DMS79 treated with DMSO at 0.1 percent for 48 hours (cell line): ENCODE measurements at regions not wholly inside any gene's neighbourhood (a gene's known extent, or its start where the extent isn't known, plus 50 kb on each side); places are given as distances from the start of the nearest gene placed in this dataset.
"Not testable (repeated sequence)": the region's sequence is repeated elsewhere in the genome, so short reads cannot be mapped to it uniquely, and the experiment has no call there.

Experiments used
- DNase-seq: peaks from one replicate; lab custom pipeline; 2025; lab: John Stamatoyannopoulos, UW

DNA sequence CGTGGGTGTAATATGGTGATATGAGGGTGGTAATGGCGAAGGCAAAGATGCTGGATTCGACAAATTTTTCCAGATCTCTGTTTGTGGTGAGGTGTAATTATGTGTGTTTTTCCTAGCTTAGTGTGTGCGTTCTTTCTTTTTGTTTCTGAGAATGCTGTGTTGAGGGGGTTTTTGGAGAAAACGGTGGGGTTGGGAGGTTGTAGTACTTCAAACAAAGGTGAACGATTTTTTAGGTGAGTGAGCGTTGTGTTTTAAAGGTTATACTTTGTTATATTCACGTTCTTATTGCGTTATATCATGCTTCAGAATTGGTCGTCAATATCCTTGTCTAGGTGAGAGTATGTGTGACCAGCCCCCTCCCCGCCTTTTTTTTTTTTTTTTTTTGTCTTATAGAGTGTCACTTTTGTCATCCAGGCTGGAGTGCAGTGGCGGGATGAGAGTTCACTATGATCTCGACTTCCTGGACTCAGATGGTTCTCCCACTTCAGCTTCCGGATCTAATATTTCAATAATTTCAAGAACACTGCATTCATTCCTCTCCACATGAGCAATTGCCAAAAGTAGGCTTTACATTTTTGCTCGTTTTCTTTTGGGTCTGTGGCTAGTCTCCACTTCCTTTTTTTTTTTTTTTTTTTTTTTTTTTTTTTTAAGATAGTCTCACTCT is 82.2 kb upstream of the RNU2-1 start:
- DNase-seq, result no peak

DNA sequence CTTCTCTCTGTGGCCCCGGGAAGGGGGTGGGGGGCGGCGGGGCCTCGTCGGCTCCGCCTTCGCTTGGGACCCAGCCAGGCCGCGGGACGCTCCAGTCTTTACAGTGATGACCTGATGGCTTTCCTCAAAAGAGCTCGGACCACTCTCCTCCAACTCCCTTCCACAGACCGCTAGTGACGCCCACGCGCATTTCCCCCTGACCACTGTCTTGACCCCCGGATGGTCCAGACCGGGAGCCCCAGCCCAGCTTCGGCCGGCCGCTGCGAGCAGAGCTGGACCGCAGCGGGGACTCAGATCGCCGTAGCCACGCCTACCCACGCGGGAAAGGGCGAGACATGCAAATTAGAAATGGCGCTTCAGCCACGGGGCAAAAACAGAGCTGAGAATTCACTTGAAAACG is 81.6 kb upstream of the RNU2-1 start:
- DNase-seq, result no peak

DNA sequence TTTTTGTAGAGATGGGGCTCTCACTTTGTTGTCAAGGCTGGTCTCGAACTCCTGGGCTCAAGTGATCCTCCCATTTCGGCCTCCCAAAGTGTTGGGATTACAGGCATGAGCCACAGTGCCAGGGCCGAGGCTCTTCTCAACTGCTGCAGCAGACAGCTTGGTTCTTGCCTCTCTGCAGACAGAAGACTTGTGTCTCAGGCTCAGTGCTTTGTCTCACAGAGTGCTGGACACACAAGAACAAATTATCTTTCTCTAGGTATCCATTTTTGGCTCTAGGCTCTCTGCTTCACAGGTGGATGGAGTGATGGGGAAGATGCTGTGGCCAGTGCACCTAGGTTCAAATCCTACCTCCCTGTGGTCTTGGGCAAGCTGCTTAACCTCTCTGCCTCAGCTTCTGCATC is 80.8 kb upstream of the RNU2-1 start:
- DNase-seq, result no peak

GRCh38 chr17:43312011-43312410 is 78.2 kb upstream of the RNU2-1 start:
- DNase-seq, result no peak

GRCh38 chr17:43309505-43310332 is 75.9 kb upstream of the RNU2-1 start:
- DNase-seq, result no peak

DNA sequence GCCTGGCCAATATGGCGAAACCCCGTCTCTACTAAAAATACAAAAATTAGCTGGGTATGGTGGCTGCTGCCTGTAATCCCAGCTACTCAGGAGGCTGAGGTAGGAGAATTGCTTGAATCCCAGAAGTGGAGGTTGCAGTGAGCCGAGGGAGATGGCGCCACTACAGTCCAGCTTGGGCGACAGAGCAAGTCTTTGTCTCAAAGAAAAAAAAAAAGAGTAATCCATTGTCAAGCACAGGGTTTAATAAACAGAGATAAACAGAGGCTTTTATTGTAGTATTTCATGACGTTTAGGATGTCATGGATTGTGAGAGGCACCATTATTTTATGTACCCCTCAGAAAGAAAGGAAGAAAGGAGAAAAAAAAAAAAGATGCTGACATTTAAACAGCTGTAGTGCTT is 75.2 kb upstream of the RNU2-1 start:
- DNase-seq, result no peak

- not testable (repeated sequence) for DNase-seq
Measured at GRCh38 chr17:43304792-43305191, 71.0 kb upstream of the RNU2-1 start.

DNA sequence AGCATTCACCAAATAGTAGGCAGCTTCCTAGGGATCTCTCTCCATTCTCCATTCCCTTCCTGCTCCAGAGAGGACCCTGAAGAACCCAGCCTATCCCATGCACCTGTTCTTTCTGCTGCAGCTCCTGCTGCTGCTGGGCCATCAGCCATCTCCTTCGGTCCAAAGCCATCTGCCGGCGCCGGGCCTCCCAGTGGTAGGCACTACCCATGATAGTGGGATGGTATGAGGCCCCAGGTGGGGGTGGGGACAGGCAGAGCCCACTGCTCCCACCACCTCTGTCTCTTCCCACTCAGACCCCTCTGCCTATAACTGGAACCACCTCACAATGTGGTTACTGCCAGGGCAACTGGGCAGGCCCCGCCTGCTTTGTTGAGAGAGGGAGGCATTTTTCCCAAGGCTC is 69.3 kb upstream of the RNU2-1 start:
- not testable (repeated sequence) for DNase-seq

- not testable (repeated sequence) for DNase-seq
Measured at GRCh38 chr17:43299300-43300076, 65.7 kb upstream of the RNU2-1 start.

- DNase-seq, result not testable (repeated sequence)
Measured at GRCh38 chr17:43289670-43290069, 55.9 kb upstream of the RNU2-1 start.

GRCh38 chr17:43283606-43284005 is 49.8 kb upstream of the RNU2-1 start:
- DNase-seq, result not testable (repeated sequence)
